ENCODE measurements at regions not wholly inside any gene's neighbourhood (a gene's known extent, or its start where the extent isn't known, plus 50 kb on each side); places are given as distances from the start of the nearest gene placed in this dataset.

- no peak for DNase-seq (ENCODE audit: low read depth, low spot score)
Measured at GRCh38 chr15:36254426-36254825, 325.0 kb upstream of the CDIN1 start.

- no peak for DNase-seq (ENCODE audit: low read depth, low spot score)
Measured at GRCh38 chr15:36256404-36256807, 323.0 kb upstream of the CDIN1 start.

- DNase-seq (ENCODE audit: low read depth, low spot score), result no peak
Measured at GRCh38 chr15:36263666-36264065, 315.8 kb upstream of the CDIN1 start.

GRCh38 chr15:36265422-36265821 lies 314.0 kb upstream of the CDIN1 start:
- DNase-seq (ENCODE audit: low read depth, low spot score), result no peak

- no peak for DNase-seq (ENCODE audit: low read depth, low spot score)
Measured at GRCh38 chr15:36271048-36271447, 308.4 kb upstream of the CDIN1 start.

- DNase-seq (ENCODE audit: low read depth, low spot score), result no peak
Measured at GRCh38 chr15:36275656-36276055, 303.8 kb upstream of the CDIN1 start.

GRCh38 chr15:36278219-36278618 lies 301.2 kb upstream of the CDIN1 start:
- peak; percentile 4 for DNase-seq (ENCODE audit: low read depth, low spot score)

- no peak for DNase-seq (ENCODE audit: low read depth, low spot score)
Measured at GRCh38 chr15:36282821-36283220, 296.6 kb upstream of the CDIN1 start.

- DNase-seq (ENCODE audit: low read depth, low spot score), result no peak
Measured at GRCh38 chr15:36284911-36285310, 294.5 kb upstream of the CDIN1 start.

GRCh38 chr15:36291501-36291900 lies 287.9 kb upstream of the CDIN1 start:
- DNase-seq (ENCODE audit: low read depth, low spot score), result no peak

GRCh38 chr15:36294359-36294758 lies 285.1 kb upstream of the CDIN1 start:
- no peak for DNase-seq (ENCODE audit: low read depth, low spot score)

GRCh38 chr15:36301947-36302346 lies 277.5 kb upstream of the CDIN1 start:
- no peak for DNase-seq (ENCODE audit: low read depth, low spot score)

GRCh38 chr15:36313021-36313420 lies 266.4 kb upstream of the CDIN1 start:
- DNase-seq (ENCODE audit: low read depth, low spot score), result peak; percentile 7

- no peak for DNase-seq (ENCODE audit: low read depth, low spot score)
Measured at GRCh38 chr15:36313736-36314280, 265.6 kb upstream of the CDIN1 start.

GRCh38 chr15:36315649-36316048 lies 263.8 kb upstream of the CDIN1 start:
- no peak for DNase-seq (ENCODE audit: low read depth, low spot score)

- DNase-seq (ENCODE audit: low read depth, low spot score), result peak; percentile 88
Measured at GRCh38 chr15:36323615-36324014, 255.8 kb upstream of the CDIN1 start.

GRCh38 chr15:36325206-36325605 lies 254.2 kb upstream of the CDIN1 start:
- DNase-seq (ENCODE audit: low read depth, low spot score), result no peak

- DNase-seq (ENCODE audit: low read depth, low spot score), result no peak
Measured at GRCh38 chr15:36329592-36329991, 249.8 kb upstream of the CDIN1 start.

GRCh38 chr15:36330598-36330997 lies 248.8 kb upstream of the CDIN1 start:
- DNase-seq (ENCODE audit: low read depth, low spot score), result peak; percentile 23

- peak; percentile 23 for DNase-seq (ENCODE audit: low read depth, low spot score)
Measured at GRCh38 chr15:36331531-36332275, 247.7 kb upstream of the CDIN1 start.

GRCh38 chr15:36332301-36332700 lies 247.1 kb upstream of the CDIN1 start:
- DNase-seq (ENCODE audit: low read depth, low spot score), result no peak

GRCh38 chr15:36332896-36333295 lies 246.5 kb upstream of the CDIN1 start:
- no peak for DNase-seq (ENCODE audit: low read depth, low spot score)

- peak; percentile 57 for DNase-seq (ENCODE audit: low read depth, low spot score)
Measured at GRCh38 chr15:36334059-36334458, 245.4 kb upstream of the CDIN1 start.

- DNase-seq (ENCODE audit: low read depth, low spot score), result no peak
Measured at GRCh38 chr15:36335224-36335623, 244.2 kb upstream of the CDIN1 start.

All from astrocyte of the hippocampus (primary cell).